SH-SY5Y (cell line): ENCODE measurements at regions not wholly inside any gene's neighbourhood (a gene's known extent, or its start where the extent isn't known, plus 50 kb on each side); places are given as distances from the start of the nearest gene placed in this dataset.

ENCODE experiments used
- GATA2 ChIP-seq: IDR thresholded peaks from 2 replicates; pipeline ENCODE4 v1.6.1; 2011; ENCODE audit warnings: mild to moderate bottlenecking, low read depth, low read length
- GATA3 ChIP-seq: IDR thresholded peaks from 2 replicates; pipeline ENCODE4 v1.6.1; 2011; ENCODE audit warnings: low read depth, mild to moderate bottlenecking, low read length, moderate library complexity

DNA sequence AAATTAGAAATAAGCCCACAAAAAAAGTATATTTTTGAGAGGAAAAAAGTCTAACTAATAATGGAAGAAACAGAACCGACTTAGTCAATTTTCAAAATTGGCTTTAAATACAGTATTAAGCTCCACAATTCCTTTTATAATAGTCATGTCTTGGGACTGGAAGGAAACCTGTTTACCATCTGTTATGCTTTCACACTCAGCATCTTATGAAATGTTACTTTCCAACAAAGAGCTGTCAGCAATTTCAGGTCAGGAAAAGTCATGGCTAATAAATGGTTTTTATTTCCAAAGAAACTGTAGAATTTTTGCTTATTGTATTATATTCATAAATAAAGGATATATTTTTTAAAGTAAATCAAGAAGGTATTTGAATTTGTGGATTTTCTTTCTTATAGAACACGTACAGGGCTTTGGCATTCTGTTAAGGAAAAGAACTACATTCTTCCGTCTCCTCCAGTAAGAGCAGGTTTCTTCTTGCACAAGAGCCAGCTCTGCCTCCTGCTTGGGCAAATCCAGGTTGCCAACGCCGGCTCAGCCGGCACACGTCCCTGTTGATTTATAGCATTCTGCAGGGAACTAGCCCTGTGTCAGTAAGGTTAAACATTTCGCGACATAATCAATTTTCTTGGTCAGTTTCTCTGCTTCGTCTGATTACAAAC is 52.9 kb upstream of the GPR12 start:
- no peak for TF ChIP-seq GATA2
- no peak for TF ChIP-seq GATA3
